ENCODE measurements at regions not wholly inside any gene's neighbourhood (a gene's known extent, or its start where the extent isn't known, plus 50 kb on each side); places are given as distances from the start of the nearest gene placed in this dataset.

DNA sequence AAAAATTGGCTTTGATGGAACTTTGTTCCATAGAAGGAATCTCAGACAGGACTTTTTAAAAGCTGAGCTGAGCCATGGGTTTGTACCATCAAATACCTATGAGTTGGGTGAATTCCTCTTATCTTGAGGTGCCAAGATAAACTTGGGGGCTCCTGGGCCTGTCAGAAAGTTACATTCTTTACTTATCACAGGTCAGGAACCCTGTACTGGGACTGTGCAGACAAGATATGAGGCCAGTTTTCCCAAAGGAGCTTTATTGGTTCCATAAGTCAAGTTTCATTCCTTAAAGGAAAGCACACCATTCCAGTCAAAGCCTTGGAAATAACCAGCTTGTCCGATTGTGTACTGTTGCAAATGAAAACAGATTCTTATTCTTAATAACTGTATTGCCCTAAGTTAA is 72.4 kb upstream of the PACRGL start (continued):
- TF ChIP-seq ZNF12 (CRISPR knock-in tag; IDR thresholded peaks at IDR 0.05) (no peak), ZNF143 (CRISPR knock-in tag; IDR thresholded peaks at IDR 0.05) (no peak)
- TF ChIP-seq, protein P1, sequence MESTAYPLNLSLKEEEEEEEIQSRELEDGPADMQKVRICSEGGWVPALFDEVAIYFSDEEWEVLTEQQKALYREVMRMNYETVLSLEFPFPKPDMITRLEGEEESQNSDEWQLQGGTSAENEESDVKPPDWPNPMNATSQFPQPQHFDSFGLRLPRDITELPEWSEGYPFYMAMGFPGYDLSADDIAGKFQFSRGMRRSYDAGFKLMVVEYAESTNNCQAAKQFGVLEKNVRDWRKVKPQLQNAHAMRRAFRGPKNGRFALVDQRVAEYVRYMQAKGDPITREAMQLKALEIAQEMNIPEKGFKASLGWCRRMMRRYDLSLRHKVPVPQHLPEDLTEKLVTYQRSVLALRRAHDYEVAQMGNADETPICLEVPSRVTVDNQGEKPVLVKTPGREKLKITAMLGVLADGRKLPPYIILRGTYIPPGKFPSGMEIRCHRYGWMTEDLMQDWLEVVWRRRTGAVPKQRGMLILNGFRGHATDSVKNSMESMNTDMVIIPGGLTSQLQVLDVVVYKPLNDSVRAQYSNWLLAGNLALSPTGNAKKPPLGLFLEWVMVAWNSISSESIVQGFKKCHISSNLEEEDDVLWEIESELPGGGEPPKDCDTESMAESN (CRISPR knock-in tag; conservative IDR thresholded peaks at IDR 0.05): no peak
- TF ChIP-seq, protein P2, sequence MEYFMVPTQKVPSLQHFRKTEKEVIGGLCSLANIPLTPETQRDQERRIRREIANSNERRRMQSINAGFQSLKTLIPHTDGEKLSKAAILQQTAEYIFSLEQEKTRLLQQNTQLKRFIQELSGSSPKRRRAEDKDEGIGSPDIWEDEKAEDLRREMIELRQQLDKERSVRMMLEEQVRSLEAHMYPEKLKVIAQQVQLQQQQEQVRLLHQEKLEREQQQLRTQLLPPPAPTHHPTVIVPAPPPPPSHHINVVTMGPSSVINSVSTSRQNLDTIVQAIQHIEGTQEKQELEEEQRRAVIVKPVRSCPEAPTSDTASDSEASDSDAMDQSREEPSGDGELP (IDR thresholded peaks at IDR 0.05; ENCODE audit: borderline replicate concordance, low read depth): no peak

DNA sequence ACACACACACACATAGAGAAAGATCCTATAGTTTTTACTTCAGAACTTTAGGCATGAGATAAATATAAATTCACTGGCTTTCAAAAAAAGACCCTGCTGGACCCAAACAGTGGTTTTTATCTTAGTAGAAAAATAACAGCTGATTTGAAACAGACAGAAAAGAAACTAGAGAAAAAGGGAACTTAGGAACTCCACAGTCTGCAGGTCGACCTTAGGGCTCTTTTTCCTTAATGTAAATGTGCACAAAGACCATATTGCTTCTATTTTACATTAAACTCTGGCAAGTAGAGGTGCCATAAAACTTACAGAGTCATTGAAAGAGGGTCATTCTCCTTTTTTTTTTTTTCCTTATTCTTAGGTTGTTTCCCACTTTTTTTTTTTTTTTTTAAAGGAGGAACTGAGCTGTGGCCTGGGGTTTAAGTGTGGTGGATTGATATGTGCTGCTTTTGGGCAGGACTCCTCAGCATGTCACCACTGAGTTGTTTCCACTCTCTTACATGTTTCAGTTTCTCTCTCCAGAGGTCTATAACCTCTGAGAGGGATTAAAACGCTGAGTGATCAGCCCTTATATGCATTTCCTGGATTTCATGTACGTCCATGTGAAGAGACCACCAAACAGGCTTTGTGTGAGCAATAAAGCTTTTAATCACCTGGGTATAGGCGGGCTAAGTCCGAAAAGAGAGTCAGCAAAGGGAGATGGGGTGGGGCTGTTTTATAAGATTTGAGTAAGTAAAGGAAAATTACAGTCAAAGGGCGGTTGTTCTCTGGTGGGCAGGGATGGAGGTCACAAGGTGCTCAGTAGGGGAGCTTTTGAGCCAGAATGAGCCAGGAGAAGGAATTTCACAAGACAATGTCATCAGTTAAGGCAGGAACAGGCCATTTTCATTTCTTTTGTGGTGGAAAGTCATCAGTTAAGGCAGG is 70.8 kb upstream of the PACRGL start:
- H3K27me3 ChIP-seq (ENCODE audit: control insufficient read depth in 1 of 2, insufficient read depth in 2 of 2, low read length in 2 of 2): no peaks in the 10 kb centered on the region
- FAIRE-seq (no peak), ATAC-seq (no peak), DNase-seq (ENCODE audit: low spot score) (no peak)
- WGBS (ENCODE audit: low lambda C conversion rate): 5% methylated on average over 6 of the region's 6 CpGs
- no peak overlapping the region for H3K27ac ChIP-seq (ENCODE audit: extremely low read length, insufficient read depth, low read length)
- H3K9ac ChIP-seq (ENCODE audit: insufficient read depth, low read depth, low read length): no peak overlapping the region
- POLR2A ChIA-PET: no interaction called here
- H3K79me2 ChIP-seq (ENCODE audit: insufficient read depth, low read length): no peaks in the 10 kb centered on the region
- no peaks in the 10 kb centered on the region for H3K9me3 ChIP-seq (ENCODE audit: low read length)
- TF ChIP-seq ATF7 (IDR thresholded peaks at IDR 0.05) (no peak), ATF7 (CRISPR knock-in tag; IDR thresholded peaks at IDR 0.05) (no peak), ZNF614 (CRISPR knock-in tag; IDR thresholded peaks at IDR 0.05; ENCODE audit: borderline replicate concordance) (no peak)
- no peak overlapping the region for H3K4me2 ChIP-seq (ENCODE audit: low read depth, low read length)
- H3K36me3 ChIP-seq (replicated peaks in 1 of 2; ENCODE audit: control insufficient read depth in 1 of 2, insufficient read depth in 2 of 2, low read length in 2 of 2): no peaks in the 10 kb centered on the region
- no peaks in the 10 kb centered on the region for H3K4me1 ChIP-seq (ENCODE audit: insufficient read depth, low read length)
- H3K4me3 ChIP-seq (replicated peaks in 1 of 3; ENCODE audit: insufficient read depth in 1 of 3, low read depth in 2 of 3, low read length in 3 of 3): no peak overlapping the region
- intact Hi-C loops (cut with micrococcal nuclease; ENCODE audit: unreplicated experiment): no loop called here
- CTCF ChIA-PET (ENCODE audit: low intra/inter-chr PET ratio, low total read pairs): no interaction called here
- in situ Hi-C loops (cut with HindIII; ENCODE audit: extremely low pct_ligation_motif_present, low pct_unique_long_range_greater_than_20kb): no loop called here
- H4K20me1 ChIP-seq (ENCODE audit: insufficient read depth, low read length): no peaks in the 10 kb centered on the region
- no peak overlapping the region for H2AFZ ChIP-seq (ENCODE audit: low read length)
- no TSS peak for BruUV-seq (replicated peaks)
